HCT116 (cell line): ENCODE measurements at regions not wholly inside any gene's neighbourhood (a gene's known extent, or its start where the extent isn't known, plus 50 kb on each side); places are given as distances from the start of the nearest gene placed in this dataset.

Experiments used
- ATF3 ChIP-seq: IDR thresholded peaks from 2 replicates; pipeline ENCODE4 v1.6.1; 2012
- CTCF ChIP-seq, 3 experiments: fragments of 200-600 bp in 1 of 3; sonication (generic) in 1 of 3; IDR thresholded peaks in 2 of 3; conservative IDR thresholded peaks in 1 of 3; 2 replicates each; pipeline ENCODE4 v1.5.1; 2012 to 2017; ENCODE audit warnings: low read depth in 2 of 3, low read length in 2 of 3, antibody characterized with exemption in 1 of 3, borderline replicate concordance in 1 of 3, control low read depth in 1 of 3, mild to moderate bottlenecking in 1 of 3, mixed read lengths in 1 of 3, mixed run types in 1 of 3, moderate library complexity in 1 of 3; ENCODE audit not compliant: insufficient read depth in 1 of 3
- JUND ChIP-seq: IDR thresholded peaks from 2 replicates; pipeline ENCODE4 v1.6.1; 2012
- POLR2AphosphoS5 ChIP-seq: IDR thresholded peaks from 2 replicates; pipeline ENCODE4 v1.6.1; 2011; ENCODE audit warnings: mild to moderate bottlenecking, low read depth, low read length, moderate library complexity
- SIN3A ChIP-seq: IDR thresholded peaks from 2 replicates; pipeline ENCODE4 v1.6.1; 2012; ENCODE audit warnings: low read depth

- TF ChIP-seq CTCF (IDR thresholded peaks at IDR 0.05 in 2 of 3, conservative IDR thresholded peaks at IDR 0.05 in 1 of 3; ENCODE audit: borderline replicate concordance in 1 of 3, insufficient read depth in 1 of 3, low read depth in 2 of 3, low read length in 2 of 3) (no peak), POLR2AphosphoS5 (no peak), ATF3 (no peak), JUND (no peak), SIN3A (no peak)
These were observed 105.3 kb downstream of the TSN start for GRCh38 chr2:121860758-121861227.
